Heart right ventricle (tissue), 16 donors: ENCODE measurements at regions not wholly inside any gene's neighbourhood (a gene's known extent, or its start where the extent isn't known, plus 50 kb on each side); places are given as distances from the start of the nearest gene placed in this dataset.

ENCODE experiments used
- ATAC-seq, 8 donors: fragments of 200-7000 bp; cut with Tn5 transposase; one replicate each; pipeline ENCODE4 v1.9.1; 2020; ENCODE audit warnings: mild to moderate bottlenecking in 8 of 8, moderate library complexity in 8 of 8, moderate number of reproducible peaks in 1 of 8
- DNase-seq, 2 donors: peaks; one replicate each; pipeline ENCODE4 v3.0.0-alpha.2; 2020
- H3K27ac ChIP-seq, 10 donors: fragments of 200-600 bp; sonication (generic) in 2 of 10; one replicate each; pipeline versions ENCODE4 v1.5.0 to v1.8.0; 2020 to 2022; ENCODE audit warnings: mild to moderate bottlenecking in 3 of 10
- H3K27me3 ChIP-seq, 7 donors: fragments of 200-600 bp; one replicate each; pipeline ENCODE4 v1.8.0; 2021 to 2022; ENCODE audit warnings: mild to moderate bottlenecking in 2 of 7
- H3K36me3 ChIP-seq, 9 donors: fragments of 200-600 bp; sonication (generic) in 1 of 9; one replicate each; pipeline versions ENCODE4 v1.5.0 to v1.8.0; 2020 to 2022; ENCODE audit warnings: mild to moderate bottlenecking in 2 of 9
- H3K4me1 ChIP-seq, 9 donors: fragments of 200-600 bp; sonication (generic) in 1 of 9; one replicate each; pipeline versions ENCODE4 v1.5.0 to v1.8.0; 2020 to 2022; ENCODE audit warnings: mild to moderate bottlenecking in 4 of 9
- H3K4me3 ChIP-seq, 10 donors: fragments of 200-600 bp; sonication (generic) in 2 of 10; one replicate each; pipeline versions ENCODE4 v1.5.0 to v1.8.0; 2020 to 2022; ENCODE audit warnings: mild to moderate bottlenecking in 7 of 10, moderate library complexity in 2 of 10
- H3K9me3 ChIP-seq, 11 donors: fragments of 200-600 bp in 10 of 11; sonication (generic) in 2 of 11; one replicate each; pipeline versions ENCODE4 v1.5.0 to v1.8.0; 2013 to 2022; ENCODE audit warnings: mild to moderate bottlenecking in 2 of 11, control low read depth in 1 of 11, moderate library complexity in 1 of 11
- CTCF ChIP-seq, 9 donors: fragments of 200-600 bp; sonication (generic) in 2 of 9; IDR thresholded peaks; one replicate each; pipeline versions ENCODE4 v1.5.0 to v1.8.0; 2021 to 2022; ENCODE audit warnings: antibody characterized with exemption in 9 of 9, mild to moderate bottlenecking in 5 of 9, moderate library complexity in 1 of 9
- WGBS, 2 donors: extraction: QIAGEN DNeasy Blood & Tissue Kit; methylation state at CpG; one replicate each; pipeline ENCODE4 v1.1.7; 2013; ENCODE audit warnings: inconsistent platforms in 1 of 2; 5-methylcytosine and 5-hydroxymethylcytosine counted together
- intact Hi-C, 10 donors: fragments of 100-400 bp; cut with DNase I; formaldehyde crosslinking; loops; one replicate each; pipeline versions ENCODE4 v1.11.1 to v1.14.2; 2022
- donor health status: Arrhythmogenic right ventricular cardiomyopathy.
- donor health status: ischemic (EF 13 %, LVEDD 7.1; RV severe dilation, severe dysfunction).
- donor health status: healthy with polysubstance abuse.
- donor health status: DM: no; HTN: yes; CAD: no.
- donor health status: DM: no; HTN: no; CAD: no.
- donor health status: ischemic (EF 25% LVEDD 6.9; RV normal size, moderate dysfunction).
- donor health status: ischemic (EF 25% LVEDD 5.7; RV mildly dilated, moderate dysfunction).
- donor health status: healthy.
- donor health status: DM: yes; HTN: yes; CAD: no.
- donor health status: Ischemic cardiomyopathy.
- donor health status: ischemic (EF 35%, LVEDD 5.7; RV mildly dilated, moderate dysfunction).
- donor health status: nonischemic (EF 11% LVEDD 7.7; RV severe dilation, severe dysfunction).
- donor health status: DM: yes; HTN: yes; CAD: no.
- donor health status: PGD.
- donor health status: ischemic (EF 29% LVEDD 5.4; RV normal size, mild dysfunction).
- donor health status: nonischemic (EF 23%, LVEDD 6.1; RV moderate dilation, normal function).

- intact Hi-C loops = loop anchor here in 1 of 10 donors (5.0 kb wide), 1 partner anchor 773 kb away; no protein-coding TSS in a partner anchor
- no peak for ATAC-seq
- 84 to 92% methylated on average over 9 of the region's 9 CpGs for WGBS, 2 donors
Observed at GRCh38 chr2:128409326-128410034, 90.8 kb upstream of the HS6ST1 start.

GRCh38 chr2:128410035-128410757 lies 91.5 kb upstream of the HS6ST1 start:
- ATAC-seq (no peak), DNase-seq (no peak)
- H3K36me3 ChIP-seq = no peaks in the 10 kb centered on the region
- H3K4me3 ChIP-seq = no peak overlapping the region
- intact Hi-C loops = loop anchor here in 1 of 10 donors (5.0 kb wide), 1 partner anchor 772 kb away; no protein-coding TSS in a partner anchor
- no peaks in the 10 kb centered on the region for H3K4me1 ChIP-seq
- WGBS, 2 donors = 88% methylated on average over 10 of the region's 10 CpGs
- TF ChIP-seq CTCF (IDR thresholded peaks at IDR 0.05) = no peak
- H3K27me3 ChIP-seq = no peaks in the 10 kb centered on the region
- H3K9me3 ChIP-seq = no peaks in the 10 kb centered on the region
- H3K27ac ChIP-seq = no peak overlapping the region

More at GRCh38 chr2:128409326-128410034, 90.8 kb upstream of the HS6ST1 start:
- no peak for DNase-seq
- H3K27me3 ChIP-seq = no peaks in the 10 kb centered on the region
- no peak for TF ChIP-seq CTCF (IDR thresholded peaks at IDR 0.05)
- H3K27ac ChIP-seq = no peak overlapping the region
- no peaks in the 10 kb centered on the region for H3K9me3 ChIP-seq
- H3K36me3 ChIP-seq = no peaks in the 10 kb centered on the region
- no peaks in the 10 kb centered on the region for H3K4me1 ChIP-seq
- H3K4me3 ChIP-seq = no peak overlapping the region

- H3K36me3 ChIP-seq = no peaks in the 10 kb centered on the region
- no peak overlapping the region for H3K4me3 ChIP-seq
- TF ChIP-seq CTCF (IDR thresholded peaks at IDR 0.05) = no peak
- DNase-seq (no peak), ATAC-seq (no peak)
- intact Hi-C loops = loop anchor here in 1 of 10 donors (5.0 kb wide), 1 partner anchor 772 kb away; no protein-coding TSS in a partner anchor
- no peaks in the 10 kb centered on the region for H3K4me1 ChIP-seq
- WGBS, 2 donors = 95 to 97% methylated on average over 8 of the region's 8 CpGs
- no peak overlapping the region for H3K27ac ChIP-seq
- H3K27me3 ChIP-seq = no peaks in the 10 kb centered on the region
- peaks cover 0 to 3% (median 0%) of the 10 kb centered on the region in 11 donors for H3K9me3 ChIP-seq
Observed at GRCh38 chr2:128410758-128411215, 92.1 kb upstream of the HS6ST1 start.

- intact Hi-C loops = loop anchor here in 1 of 10 donors (5.0 kb wide), 1 partner anchor 771 kb away; no protein-coding TSS in a partner anchor
- DNase-seq (no peak), ATAC-seq (no peak)
- H3K27ac ChIP-seq = no peak overlapping the region
- no peaks in the 10 kb centered on the region for H3K36me3 ChIP-seq
- no peaks in the 10 kb centered on the region for H3K4me1 ChIP-seq
- no peaks in the 10 kb centered on the region for H3K27me3 ChIP-seq
- TF ChIP-seq CTCF (IDR thresholded peaks at IDR 0.05) = no peak
- H3K4me3 ChIP-seq = no peak overlapping the region
- H3K9me3 ChIP-seq = peaks cover 0 to 5% (median 0%) of the 10 kb centered on the region in 11 donors
- 88 to 93% methylated on average over 9 of the region's 9 CpGs for WGBS, 2 donors
Observed at GRCh38 chr2:128411431-128411830, 92.8 kb upstream of the HS6ST1 start.
